ENCODE measurements at regions not wholly inside any gene's neighbourhood (a gene's known extent, or its start where the extent isn't known, plus 50 kb on each side); places are given as distances from the start of the nearest gene placed in this dataset.
A peak's percentile ranks its signal among the peaks of the same experiment; 100 is the strongest.

DNA sequence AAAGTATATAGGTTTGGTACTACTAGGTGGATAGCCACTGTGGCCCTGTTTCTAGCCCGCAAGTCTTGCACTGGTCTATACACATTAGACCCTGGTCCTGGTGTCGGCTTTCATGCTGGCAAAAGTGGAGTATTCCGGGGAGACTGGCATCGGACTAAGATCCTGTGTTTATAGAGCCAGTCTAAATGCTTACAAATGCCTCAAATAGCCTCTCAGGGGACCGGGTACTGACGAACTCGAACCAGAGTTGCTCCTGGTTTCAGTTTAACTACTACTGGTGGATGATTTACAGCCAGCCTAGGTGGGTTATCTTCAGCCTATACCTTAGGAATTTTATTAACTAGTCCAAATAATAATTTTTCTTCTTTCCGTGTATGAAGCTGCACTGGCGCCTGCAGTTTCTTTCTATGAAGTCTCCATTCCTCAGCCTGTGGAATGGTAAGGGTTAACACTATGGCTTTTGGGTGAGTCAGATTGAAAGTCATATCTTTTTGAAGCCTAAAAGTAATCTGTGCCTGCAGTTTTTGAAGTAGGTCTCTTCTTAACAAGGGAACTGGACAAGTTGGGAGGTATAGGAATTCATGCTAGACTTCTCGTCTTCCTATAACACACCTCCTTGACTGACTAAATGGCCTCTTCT, 51.3 kb downstream of the OR10H4 start:
- Histone ChIP-seq H3K4me2 (peak overlapping the region in 10 of 11 experiments; percentile 72 to 88 (median 85); a peak in 16 of 22 replicates), H3K36me3 (no peaks in the 10 kb centered on the region), H3K9ac (no peak overlapping the region), H3K27me3 (no peaks in the 10 kb centered on the region), H3K4me1 (peaks cover 20 to 39% (median 30%) of the 10 kb centered on the region in 10 experiments), H3K27ac (peak overlapping the region in 3 of 11 experiments; percentile 70 to 79 (median 77); a peak in 4 of 22 replicates), H3K4me3 (no peak overlapping the region), H4K20me1 (no peaks in the 10 kb centered on the region), H3K9me3 (replicated peaks in 1 of 11) (peaks cover 16 to 28% (median 22%) of the 10 kb centered on the region in 11 experiments)
- TF ChIP-seq Cebpa-rat (IDR thresholded peaks at IDR 0.05): no peak

DNA sequence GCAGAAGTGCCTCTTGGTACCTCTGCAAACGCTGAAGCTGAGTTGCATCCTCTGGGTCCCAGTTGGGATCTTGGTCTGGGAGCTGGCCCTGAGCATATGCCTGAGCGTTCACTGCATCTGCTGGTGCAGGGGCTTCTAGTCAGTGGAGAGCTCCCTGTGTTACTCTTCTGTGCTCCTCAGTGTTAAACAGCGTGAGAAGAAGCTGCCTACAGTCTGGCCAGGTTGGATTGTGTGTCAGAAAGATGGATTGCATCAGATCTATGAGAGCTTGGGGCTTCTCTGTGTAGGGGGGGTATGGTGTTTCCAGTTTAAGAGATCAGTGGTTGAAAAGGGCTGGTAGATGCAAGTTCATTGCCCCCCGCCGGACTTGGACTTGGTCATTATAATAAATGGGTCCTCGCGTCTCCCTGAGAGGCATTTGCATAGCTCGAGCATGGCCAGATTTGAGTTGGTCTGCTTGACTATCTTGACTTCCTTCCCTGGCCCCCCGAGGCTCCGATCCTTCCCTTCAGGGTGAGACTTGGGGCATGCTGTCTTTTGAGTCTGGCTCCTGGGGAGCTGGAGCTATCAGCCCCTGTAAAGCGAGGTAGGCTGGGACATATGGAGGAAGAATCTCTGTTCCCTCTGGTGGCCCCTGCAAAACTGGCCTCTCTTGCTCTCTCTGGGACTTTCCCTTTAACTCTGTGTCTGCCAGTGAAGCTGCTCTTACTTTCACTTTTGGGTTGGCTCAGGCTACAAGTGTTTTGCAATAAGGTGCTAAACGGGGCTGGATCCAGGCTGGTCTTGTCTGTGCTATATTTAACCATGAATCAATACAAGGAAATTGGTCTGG, 52.9 kb downstream of the OR10H4 start:
- Histone ChIP-seq H3K36me3 (no peaks in the 10 kb centered on the region), H3K9me3 (replicated peaks in 1 of 11) (peaks cover under 1 to 14% (median 9%) of the 10 kb centered on the region in 11 experiments; a peak in 17 of 22 replicates), H3K4me1 (peaks cover 20 to 39% (median 30%) of the 10 kb centered on the region in 10 experiments), H3K4me3 (peak overlapping the region in 9 of 10 experiments; percentile 5 to 55 (median 29); a peak in 12 of 20 replicates), H4K20me1 (no peaks in the 10 kb centered on the region), H3K9ac (peak overlapping the region in 10 of 11 experiments; percentile 47 to 73 (median 64); a peak in 19 of 22 replicates), H3K27ac (peak overlapping the region in 10 of 11 experiments; percentile 31 to 79 (median 71); a peak in 20 of 22 replicates), H3K4me2 (peak overlapping the region; percentile 72 to 88 (median 85)), H3K27me3 (no peaks in the 10 kb centered on the region)
- TF ChIP-seq Cebpa-rat (IDR thresholded peaks at IDR 0.05): peak in 9 of 11 experiments; percentile 54 to 93 (median 79); a peak in 16 of 22 replicates

DNA sequence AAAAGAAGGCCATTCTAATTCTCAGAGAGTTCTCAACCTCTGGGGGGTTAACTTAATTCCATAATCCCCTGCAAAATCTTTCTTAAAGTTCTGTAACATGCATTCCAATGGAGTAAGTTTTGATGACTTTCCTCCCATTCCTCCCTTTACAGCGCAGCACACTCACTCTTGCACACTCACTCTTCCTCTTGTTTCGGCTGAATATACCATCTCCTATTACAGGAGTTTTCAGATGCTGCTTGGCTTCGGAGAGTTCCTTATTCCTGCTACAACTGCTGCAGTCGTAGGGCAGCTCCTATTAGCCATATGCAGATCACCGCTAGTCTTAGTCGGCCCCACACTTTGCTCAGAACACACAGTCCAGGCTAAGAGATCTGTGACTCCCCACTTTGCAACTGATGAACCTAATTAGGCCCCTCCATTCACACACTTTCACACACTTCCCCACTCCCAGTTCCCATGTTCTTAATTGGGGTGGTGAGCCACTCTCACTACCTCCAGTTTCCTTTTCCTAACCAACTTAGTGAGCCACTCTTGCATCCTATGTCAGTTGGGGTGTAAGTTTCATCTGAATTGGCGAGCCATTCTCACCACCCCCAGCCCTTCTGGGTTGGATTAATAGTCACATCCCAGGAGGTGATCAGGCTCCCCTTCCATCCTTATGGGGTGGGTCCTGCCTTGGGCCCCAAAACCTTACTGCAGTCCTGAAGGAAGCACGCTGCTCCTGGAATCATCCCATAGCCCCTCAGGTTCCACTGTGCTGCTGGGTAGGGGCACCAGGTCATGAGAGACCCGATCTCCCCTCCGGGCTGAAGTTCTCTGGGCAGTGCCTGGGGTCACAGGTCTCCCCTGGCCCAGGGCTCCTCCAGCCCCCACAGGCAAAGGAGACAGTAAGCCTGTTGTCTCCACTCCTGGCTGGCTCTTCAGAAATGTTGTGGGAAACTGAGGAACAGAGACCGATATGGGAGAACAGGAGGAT, 53.9 kb downstream of the OR10H4 start:
- Histone ChIP-seq H3K4me2 (peak overlapping the region; percentile 72 to 88 (median 85)), H3K4me3 (peak overlapping the region in 8 of 10 experiments; percentile 6 to 55 (median 29); a peak in 7 of 20 replicates), H3K9me3 (replicated peaks in 1 of 11) (peaks cover 0 to 6% (median 0%) of the 10 kb centered on the region in 11 experiments; a peak in 7 of 22 replicates), H3K36me3 (no peaks in the 10 kb centered on the region), H3K27ac (peak overlapping the region in 10 of 11 experiments; percentile 31 to 79 (median 71); a peak in 19 of 22 replicates), H3K4me1 (peaks cover 20 to 39% (median 30%) of the 10 kb centered on the region in 10 experiments), H3K9ac (peak overlapping the region in 10 of 11 experiments; percentile 47 to 73 (median 64); a peak in 17 of 22 replicates), H3K27me3 (no peaks in the 10 kb centered on the region), H4K20me1 (no peaks in the 10 kb centered on the region)
- TF ChIP-seq Cebpa-rat (IDR thresholded peaks at IDR 0.05): peak in 2 of 11 experiments; percentile 3 to 5; a peak in 2 of 22 replicates

GRCh38 chr19:16003391-16003790, 54.6 kb downstream of the OR10H4 start:
- Histone ChIP-seq H3K4me1 (peaks cover 20 to 39% (median 30%) of the 10 kb centered on the region in 10 experiments), H3K9me3 (replicated peaks in 1 of 11) (peaks cover 0 to 6% (median 0%) of the 10 kb centered on the region in 11 experiments; a peak in 7 of 22 replicates), H3K9ac (no peak overlapping the region), H3K36me3 (no peaks in the 10 kb centered on the region), H3K4me3 (no peak overlapping the region), H3K27ac (peak overlapping the region in 8 of 11 experiments; percentile 58 to 79 (median 71); a peak in 10 of 22 replicates), H3K27me3 (no peaks in the 10 kb centered on the region), H4K20me1 (no peaks in the 10 kb centered on the region), H3K4me2 (peak overlapping the region in 6 of 11 experiments; percentile 79 to 88 (median 85); a peak in 8 of 22 replicates)
- TF ChIP-seq Cebpa-rat (IDR thresholded peaks at IDR 0.05): no peak

DNA sequence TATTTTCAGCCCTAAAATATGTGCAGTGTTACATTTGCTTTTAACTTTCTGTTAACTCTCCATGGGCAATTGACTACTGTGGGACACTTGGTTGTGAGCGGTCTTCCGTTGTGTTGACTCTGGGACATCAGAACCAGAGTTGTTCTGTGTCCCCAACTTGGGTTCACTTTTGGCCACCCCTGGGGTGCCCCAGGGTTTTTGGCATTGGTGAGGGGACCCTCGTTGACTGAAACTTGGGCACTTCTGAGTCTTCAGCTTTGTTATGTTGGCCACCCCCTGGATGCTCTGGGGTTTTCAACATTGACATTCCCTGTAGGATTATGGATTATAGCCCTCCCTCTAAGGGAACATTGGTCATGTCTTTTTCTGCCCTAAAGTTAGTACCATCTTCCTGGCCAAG, 57.1 kb downstream of the OR10H4 start:
- no peak overlapping the region for H3K27ac ChIP-seq
- no peak overlapping the region for H3K9ac ChIP-seq
- H3K36me3 ChIP-seq: no peaks in the 10 kb centered on the region
- peaks cover 0 to 6% (median 0%) of the 10 kb centered on the region in 11 experiments; a peak in 7 of 22 replicates for H3K9me3 ChIP-seq (replicated peaks in 1 of 11)
- no peak for TF ChIP-seq Cebpa-rat (IDR thresholded peaks at IDR 0.05)
- no peak overlapping the region for H3K4me2 ChIP-seq
- H3K4me1 ChIP-seq: peaks cover 20 to 29% (median 23%) of the 10 kb centered on the region in 10 experiments
- no peak overlapping the region for H3K4me3 ChIP-seq
- H4K20me1 ChIP-seq: no peaks in the 10 kb centered on the region
- no peaks in the 10 kb centered on the region for H3K27me3 ChIP-seq

GRCh38 chr19:16012552-16012951, 63.7 kb upstream of the TPM4 start:
- Histone ChIP-seq H3K9ac (no peak overlapping the region), H3K27me3 (no peaks in the 10 kb centered on the region), H3K4me2 (no peak overlapping the region), H4K20me1 (no peaks in the 10 kb centered on the region), H3K4me3 (no peak overlapping the region), H3K27ac (no peak overlapping the region), H3K4me1 (peaks cover 0 to 14% (median 7%) of the 10 kb centered on the region in 10 experiments; a peak in 11 of 20 replicates), H3K9me3 (replicated peaks in 1 of 11) (0 out of 22 replicates have a peak, but pooled peaks cover 0 to 6% (median 0%) of the 10 kb centered on the region in 11 experiments), H3K36me3 (no peaks in the 10 kb centered on the region)
- TF ChIP-seq Cebpa-rat (IDR thresholded peaks at IDR 0.05): no peak

- no peak overlapping the region for H3K27ac ChIP-seq
- H3K4me2 ChIP-seq: no peak overlapping the region
- H3K9ac ChIP-seq: no peak overlapping the region
- no peak for TF ChIP-seq Cebpa-rat (IDR thresholded peaks at IDR 0.05)
- no peaks in the 10 kb centered on the region for H3K27me3 ChIP-seq
- peaks cover 0 to 18% (median 9%) of the 10 kb centered on the region in 10 experiments; a peak in 12 of 20 replicates for H3K4me1 ChIP-seq
- H4K20me1 ChIP-seq: no peaks in the 10 kb centered on the region
- 0 out of 22 replicates have a peak, but pooled peaks cover 0 to 6% (median 0%) of the 10 kb centered on the region in 11 experiments for H3K9me3 ChIP-seq (replicated peaks in 1 of 11)
- H3K4me3 ChIP-seq: no peak overlapping the region
- H3K36me3 ChIP-seq: no peaks in the 10 kb centered on the region
Observed at GRCh38 chr19:16013181-16013850, 63.0 kb upstream of the TPM4 start.
